ENCODE measurements at regions not wholly inside any gene's neighbourhood (a gene's known extent, or its start where the extent isn't known, plus 50 kb on each side); places are given as distances from the start of the nearest gene placed in this dataset.

GRCh38 chr15:62528505-62528904, 363.4 kb upstream of the C2CD4B start:
- no peak overlapping the region for H3K4me2 ChIP-seq (ENCODE audit: control insufficient read depth, extremely low read depth, insufficient read depth, low read depth, low read length)
- TF ChIP-seq EZH2 (IDR thresholded peaks at IDR 0.05; ENCODE audit: low read length): no peak
- TF ChIP-seq, protein P1, sequence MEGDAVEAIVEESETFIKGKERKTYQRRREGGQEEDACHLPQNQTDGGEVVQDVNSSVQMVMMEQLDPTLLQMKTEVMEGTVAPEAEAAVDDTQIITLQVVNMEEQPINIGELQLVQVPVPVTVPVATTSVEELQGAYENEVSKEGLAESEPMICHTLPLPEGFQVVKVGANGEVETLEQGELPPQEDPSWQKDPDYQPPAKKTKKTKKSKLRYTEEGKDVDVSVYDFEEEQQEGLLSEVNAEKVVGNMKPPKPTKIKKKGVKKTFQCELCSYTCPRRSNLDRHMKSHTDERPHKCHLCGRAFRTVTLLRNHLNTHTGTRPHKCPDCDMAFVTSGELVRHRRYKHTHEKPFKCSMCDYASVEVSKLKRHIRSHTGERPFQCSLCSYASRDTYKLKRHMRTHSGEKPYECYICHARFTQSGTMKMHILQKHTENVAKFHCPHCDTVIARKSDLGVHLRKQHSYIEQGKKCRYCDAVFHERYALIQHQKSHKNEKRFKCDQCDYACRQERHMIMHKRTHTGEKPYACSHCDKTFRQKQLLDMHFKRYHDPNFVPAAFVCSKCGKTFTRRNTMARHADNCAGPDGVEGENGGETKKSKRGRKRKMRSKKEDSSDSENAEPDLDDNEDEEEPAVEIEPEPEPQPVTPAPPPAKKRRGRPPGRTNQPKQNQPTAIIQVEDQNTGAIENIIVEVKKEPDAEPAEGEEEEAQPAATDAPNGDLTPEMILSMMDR (optimal IDR thresholded peaks at IDR 0.05 in 1 of 3, IDR thresholded peaks at IDR 0.05 in 1 of 3, conservative IDR thresholded peaks at IDR 0.05 in 1 of 3; ENCODE audit: extremely low read depth in 1 of 3, insufficient read depth in 2 of 3, low read length in 3 of 3): no peak
- dilution Hi-C loops (cut with MboI; ENCODE audit: extremely low pct_ligation_motif_present, low sequenced_read_pairs): no loop called here

GRCh38 chr15:62532367-62532766, 367.3 kb upstream of the C2CD4B start:
- FAIRE-seq (no peak), DNase-seq (ENCODE audit: low read depth, low spot score) (no peak)
- no peak overlapping the region for H3K4me3 ChIP-seq (ENCODE audit: control insufficient read depth in 2 of 3, extremely low read depth in 1 of 3, insufficient read depth in 2 of 3, low read depth in 1 of 3, low read length in 3 of 3)

More at GRCh38 chr15:62528505-62528904, 363.4 kb upstream of the C2CD4B start:
- H3K9me1 ChIP-seq (ENCODE audit: control insufficient read depth, extremely low read depth, insufficient read depth, low read length): no peaks in the 10 kb centered on the region
- no peaks in the 10 kb centered on the region for H4K20me1 ChIP-seq (ENCODE audit: control insufficient read depth, extremely low read depth, insufficient read depth, low read length)
- H3K27me3 ChIP-seq (ENCODE audit: control insufficient read depth, extremely low read depth, insufficient read depth, low read length): no peaks in the 10 kb centered on the region
- no peak overlapping the region for H3K27ac ChIP-seq (ENCODE audit: control insufficient read depth, insufficient read depth, low read length)
- no peaks in the 10 kb centered on the region for H3K79me2 ChIP-seq (ENCODE audit: control insufficient read depth, insufficient read depth, low read length)
- no peak overlapping the region for H3K9ac ChIP-seq (ENCODE audit: control insufficient read depth, extremely low read depth, insufficient read depth, low read length)
- no peak overlapping the region for H2AFZ ChIP-seq (ENCODE audit: control insufficient read depth, low read length)
- H3K4me1 ChIP-seq (ENCODE audit: control insufficient read depth, extremely low read depth, insufficient read depth, low read length): no peaks in the 10 kb centered on the region
- no peaks in the 10 kb centered on the region for H3K9me3 ChIP-seq (ENCODE audit: control insufficient read depth, low read depth, low read length)
- FAIRE-seq (no peak), DNase-seq (ENCODE audit: low read depth, low spot score) (no peak)
- H3K36me3 ChIP-seq (ENCODE audit: control insufficient read depth in 2 of 2, extremely low read depth in 1 of 2, insufficient read depth in 2 of 2, low read length in 2 of 2): no peaks in the 10 kb centered on the region
- no peak overlapping the region for H3K4me3 ChIP-seq (ENCODE audit: control insufficient read depth in 2 of 3, extremely low read depth in 1 of 3, insufficient read depth in 2 of 3, low read depth in 1 of 3, low read length in 3 of 3)

More at GRCh38 chr15:62532367-62532766, 367.3 kb upstream of the C2CD4B start:
- no peaks in the 10 kb centered on the region for H3K36me3 ChIP-seq (ENCODE audit: control insufficient read depth in 2 of 2, extremely low read depth in 1 of 2, insufficient read depth in 2 of 2, low read length in 2 of 2)
- H2AFZ ChIP-seq (ENCODE audit: control insufficient read depth, low read length): no peak overlapping the region
- H3K4me1 ChIP-seq (ENCODE audit: control insufficient read depth, extremely low read depth, insufficient read depth, low read length): no peaks in the 10 kb centered on the region
- H3K4me2 ChIP-seq (ENCODE audit: control insufficient read depth, extremely low read depth, insufficient read depth, low read depth, low read length): no peak overlapping the region
- H4K20me1 ChIP-seq (ENCODE audit: control insufficient read depth, extremely low read depth, insufficient read depth, low read length): no peaks in the 10 kb centered on the region
- H3K9me3 ChIP-seq (ENCODE audit: control insufficient read depth, low read depth, low read length): no peaks in the 10 kb centered on the region
- no peak overlapping the region for H3K9ac ChIP-seq (ENCODE audit: control insufficient read depth, extremely low read depth, insufficient read depth, low read length)
- dilution Hi-C loops (cut with MboI; ENCODE audit: extremely low pct_ligation_motif_present, low sequenced_read_pairs): no loop called here
- TF ChIP-seq EZH2 (IDR thresholded peaks at IDR 0.05; ENCODE audit: low read length): no peak
- TF ChIP-seq, protein P1 (optimal IDR thresholded peaks at IDR 0.05 in 1 of 3, IDR thresholded peaks at IDR 0.05 in 1 of 3, conservative IDR thresholded peaks at IDR 0.05 in 1 of 3; ENCODE audit: extremely low read depth in 1 of 3, insufficient read depth in 2 of 3, low read length in 3 of 3): no peak
- no peaks in the 10 kb centered on the region for H3K27me3 ChIP-seq (ENCODE audit: control insufficient read depth, extremely low read depth, insufficient read depth, low read length)
- no peaks in the 10 kb centered on the region for H3K9me1 ChIP-seq (ENCODE audit: control insufficient read depth, extremely low read depth, insufficient read depth, low read length)
- H3K79me2 ChIP-seq (ENCODE audit: control insufficient read depth, insufficient read depth, low read length): no peaks in the 10 kb centered on the region
- no peak overlapping the region for H3K27ac ChIP-seq (ENCODE audit: control insufficient read depth, insufficient read depth, low read length)

Data from keratinocyte (primary cell).